ENCODE measurements at regions not wholly inside any gene's neighbourhood (a gene's known extent, or its start where the extent isn't known, plus 50 kb on each side); places are given as distances from the start of the nearest gene placed in this dataset.

- 80% methylated on average over 21 of the region's 23 CpGs for WGBS (ENCODE audit: insufficient coverage)
- H3K79me2 ChIP-seq (ENCODE audit: insufficient read depth, low read length) = no peaks in the 10 kb centered on the region
- intact Hi-C loops (cut with micrococcal nuclease) = no loop called here
- H3K27me3 Mint-ChIP-seq (ENCODE audit: low read depth in 3 of 3) = peaks cover 1 to 7% (median 7%) of the 10 kb centered on the region in 3 donors
- peaks cover 0 to 3% of the 10 kb centered on the region in 2 donors for H3K9me3 ChIP-seq (replicated peaks in 1 of 2; ENCODE audit: control insufficient read depth in 1 of 2, insufficient read depth in 1 of 2, low read length in 2 of 2)
- DNase-seq = no peak
- peaks cover 0 to 17% (median 6%) of the 10 kb centered on the region in 7 donors for H3K9me3 Mint-ChIP-seq
- H4K20me1 ChIP-seq (ENCODE audit: insufficient read depth, low read length) = no peaks in the 10 kb centered on the region
- H3K27ac ChIP-seq (ENCODE audit: low read depth in 1 of 2, low read length in 2 of 2) = no peak overlapping the region
- no peaks in the 10 kb centered on the region for H3K4me1 Mint-ChIP-seq
- H3K27ac Mint-ChIP-seq = no peak overlapping the region
- no peaks in the 10 kb centered on the region for H3K36me3 ChIP-seq (replicated peaks in 1 of 2; ENCODE audit: control insufficient read depth in 1 of 2, insufficient read depth in 2 of 2, low read length in 2 of 2)
- TF ChIP-seq CTCF (IDR thresholded peaks at IDR 0.05) = no peak
- H3K4me3 ChIP-seq (replicated peaks in 1 of 3; ENCODE audit: low read depth in 2 of 3, low read length in 3 of 3) = no peak overlapping the region
- H3K27me3 ChIP-seq (ENCODE audit: control insufficient read depth in 2 of 2, insufficient read depth in 2 of 2, low read length in 2 of 2) = no peaks in the 10 kb centered on the region
- no peaks in the 10 kb centered on the region for H3K36me3 Mint-ChIP-seq
- H3K4me3 Mint-ChIP-seq = no peak overlapping the region
- no peak overlapping the region for H2AFZ ChIP-seq (ENCODE audit: insufficient read depth, low read depth, low read length, poor library complexity, severe bottlenecking)
- no peak overlapping the region for H3K4me2 ChIP-seq (replicated peaks; ENCODE audit: extremely low read depth, low read length, poor library complexity, severe bottlenecking)
- H3K9ac ChIP-seq (ENCODE audit: insufficient read depth, low read length, poor library complexity, severe bottlenecking) = no peak overlapping the region
- no peaks in the 10 kb centered on the region for H3K4me1 ChIP-seq (ENCODE audit: control insufficient read depth in 1 of 2, insufficient read depth in 2 of 2, low read length in 2 of 2)
Measured at GRCh38 chr20:58577871-58578598, 62.8 kb upstream of the APCDD1L start.

- no peak overlapping the region for H2AFZ ChIP-seq (ENCODE audit: insufficient read depth, low read depth, low read length, poor library complexity, severe bottlenecking)
- Mint-ChIP-seq H3K4me3 (no peak overlapping the region), H3K27ac (no peak overlapping the region), H3K36me3 (no peaks in the 10 kb centered on the region), H3K27me3 (ENCODE audit: low read depth in 3 of 3) (peaks cover 1 to 8% (median 7%) of the 10 kb centered on the region in 3 donors), H3K9me3 (peaks cover 0 to 17% (median 4%) of the 10 kb centered on the region in 7 donors), H3K4me1 (no peaks in the 10 kb centered on the region)
- no peaks in the 10 kb centered on the region for H4K20me1 ChIP-seq (ENCODE audit: insufficient read depth, low read length)
- intact Hi-C loops (cut with micrococcal nuclease) = no loop called here
- 95% methylated on average over 10 of the region's 13 CpGs for WGBS (ENCODE audit: insufficient coverage)
- H3K27ac ChIP-seq (ENCODE audit: low read depth in 1 of 2, low read length in 2 of 2) = no peak overlapping the region
- H3K9me3 ChIP-seq (replicated peaks in 1 of 2; ENCODE audit: control insufficient read depth in 1 of 2, insufficient read depth in 1 of 2, low read length in 2 of 2) = peaks cover 0 to 3% of the 10 kb centered on the region in 2 donors
- no peak for TF ChIP-seq CTCF (IDR thresholded peaks at IDR 0.05)
- H3K36me3 ChIP-seq (replicated peaks in 1 of 2; ENCODE audit: control insufficient read depth in 1 of 2, insufficient read depth in 2 of 2, low read length in 2 of 2) = no peaks in the 10 kb centered on the region
- H3K4me3 ChIP-seq (replicated peaks in 1 of 3; ENCODE audit: low read depth in 2 of 3, low read length in 3 of 3) = no peak overlapping the region
- no peak overlapping the region for H3K9ac ChIP-seq (ENCODE audit: insufficient read depth, low read length, poor library complexity, severe bottlenecking)
- H3K4me2 ChIP-seq (replicated peaks; ENCODE audit: extremely low read depth, low read length, poor library complexity, severe bottlenecking) = no peak overlapping the region
- H3K79me2 ChIP-seq (ENCODE audit: insufficient read depth, low read length) = no peaks in the 10 kb centered on the region
- no peaks in the 10 kb centered on the region for H3K27me3 ChIP-seq (ENCODE audit: control insufficient read depth in 2 of 2, insufficient read depth in 2 of 2, low read length in 2 of 2)
- no peaks in the 10 kb centered on the region for H3K4me1 ChIP-seq (ENCODE audit: control insufficient read depth in 1 of 2, insufficient read depth in 2 of 2, low read length in 2 of 2)
- DNase-seq = no peak
Measured at GRCh38 chr20:58577139-58577806, 62.1 kb upstream of the APCDD1L start.
